HTR-8/SVneo (cell line): ENCODE measurements at regions not wholly inside any gene's neighbourhood (a gene's known extent, or its start where the extent isn't known, plus 50 kb on each side); places are given as distances from the start of the nearest gene placed in this dataset.
"Not testable (repeated sequence)": the region's sequence is repeated elsewhere in the genome, so short reads cannot be mapped to it uniquely, and the experiment has no call there.

Source experiments
- DNase-seq: peaks from one replicate; pipeline ENCODE4 v3.0.0; 2011; ENCODE audit warnings: low spot score, mixed read lengths; ENCODE audit not compliant: insufficient read length
- FAIRE-seq: peaks from 2 replicates; lab custom pipeline; 2011; peaks lifted over from hg19 to GRCh38; lab: Jason Lieb, UNC

- no peak for FAIRE-seq
- DNase-seq: no peak
Measured at GRCh38 chr7:131764143-131764775, 207.8 kb upstream of the PODXL start.

- no peak for FAIRE-seq
Measured at GRCh38 chr7:131762753-131763152, 206.3 kb upstream of the PODXL start.

GRCh38 chr7:131755801-131756200 is 199.4 kb upstream of the PODXL start:
- FAIRE-seq: not testable (repeated sequence)

More at GRCh38 chr7:131762753-131763152, 206.3 kb upstream of the PODXL start:
- no peak for DNase-seq

GRCh38 chr7:131753620-131754222 is 197.3 kb upstream of the PODXL start:
- FAIRE-seq (no peak), DNase-seq (peak; percentile 3)

More at GRCh38 chr7:131755801-131756200, 199.4 kb upstream of the PODXL start:
- not testable (repeated sequence) for DNase-seq

- DNase-seq (no peak), FAIRE-seq (no peak)
Measured at GRCh38 chr7:131747658-131748232, 191.3 kb upstream of the PODXL start.

GRCh38 chr7:131745390-131746248 is 189.2 kb upstream of the PODXL start:
- FAIRE-seq (no peak), DNase-seq (peak; percentile 17)

GRCh38 chr7:131741446-131741845 is 185.0 kb upstream of the PODXL start:
- DNase-seq: no peak
- FAIRE-seq: no peak

- DNase-seq (no peak), FAIRE-seq (no peak)
Measured at GRCh38 chr7:131737746-131738465, 181.5 kb upstream of the PODXL start.

GRCh38 chr7:131735101-131735500 is 178.7 kb upstream of the PODXL start:
- FAIRE-seq (no peak), DNase-seq (no peak)

- no peak for FAIRE-seq
- no peak for DNase-seq
Measured at GRCh38 chr7:131733604-131734003, 177.2 kb upstream of the PODXL start.

- FAIRE-seq (no peak), DNase-seq (no peak)
Measured at GRCh38 chr7:131727189-131727588, 170.8 kb upstream of the PODXL start.

- FAIRE-seq (no peak), DNase-seq (no peak)
Measured at GRCh38 chr7:131726686-131727085, 170.3 kb upstream of the PODXL start.

- FAIRE-seq (no peak), DNase-seq (no peak)
Measured at GRCh38 chr7:131726031-131726430, 169.6 kb upstream of the PODXL start.

GRCh38 chr7:131724776-131725345 is 168.4 kb upstream of the PODXL start:
- no peak for FAIRE-seq
- DNase-seq: no peak

- FAIRE-seq: no peak
- no peak for DNase-seq
Measured at GRCh38 chr7:131723926-131724325, 167.5 kb upstream of the PODXL start.

- no peak for DNase-seq
- FAIRE-seq: no peak
Measured at GRCh38 chr7:131722371-131722770, 165.9 kb upstream of the PODXL start.

- DNase-seq (no peak), FAIRE-seq (no peak)
Measured at GRCh38 chr7:131721660-131722059, 165.2 kb upstream of the PODXL start.

GRCh38 chr7:131720703-131721102 is 164.3 kb upstream of the PODXL start:
- FAIRE-seq: no peak
- DNase-seq: no peak

- DNase-seq: no peak
- no peak for FAIRE-seq
Measured at GRCh38 chr7:131717181-131717580, 160.8 kb upstream of the PODXL start.

- FAIRE-seq (no peak), DNase-seq (no peak)
Measured at GRCh38 chr7:131699323-131699722, 142.9 kb upstream of the PODXL start.
